ENCODE measurements at regions not wholly inside any gene's neighbourhood (a gene's known extent, or its start where the extent isn't known, plus 50 kb on each side); places are given as distances from the start of the nearest gene placed in this dataset.

GRCh38 chr9:19999491-20000057 lies 210.7 kb upstream of the SLC24A2 start:
- H4K20me1 ChIP-seq (ENCODE audit: insufficient read depth, low read length): no peaks in the 10 kb centered on the region
- no peaks in the 10 kb centered on the region for H3K36me3 ChIP-seq (ENCODE audit: insufficient read depth, low read length)
- no peak overlapping the region for H3K4me2 ChIP-seq (ENCODE audit: low read length)
- no peaks in the 10 kb centered on the region for H3K4me1 ChIP-seq (ENCODE audit: insufficient read depth, low read length, severe bottlenecking)
- no peak for TF ChIP-seq CTCF (IDR thresholded peaks at IDR 0.05; ENCODE audit: low read length)
- no peak for TF ChIP-seq EZH2 (IDR thresholded peaks at IDR 0.05; ENCODE audit: borderline replicate concordance, low read length)
- H3K9ac ChIP-seq (ENCODE audit: low read length): no peak overlapping the region
- no peak overlapping the region for H3K27ac ChIP-seq (ENCODE audit: low read depth, low read length, poor library complexity, severe bottlenecking)
- H3K27me3 ChIP-seq (ENCODE audit: insufficient read depth, low read length): no peaks in the 10 kb centered on the region
- H3F3A ChIP-seq (ENCODE audit: insufficient read depth, low read length): no peaks in the 10 kb centered on the region
- H3K9me2 ChIP-seq (ENCODE audit: low read depth, low read length): no peaks in the 10 kb centered on the region
- no peaks in the 10 kb centered on the region for H3K9me3 ChIP-seq (ENCODE audit: low read length)
- H2AFZ ChIP-seq (ENCODE audit: low read length): no peak overlapping the region
- no peaks in the 10 kb centered on the region for H3K79me2 ChIP-seq (ENCODE audit: insufficient read depth, low read length)
- no peak overlapping the region for H3K4me3 ChIP-seq (ENCODE audit: low read depth, low read length, poor library complexity, severe bottlenecking)

- H4K20me1 ChIP-seq (ENCODE audit: insufficient read depth, low read length): no peaks in the 10 kb centered on the region
- no peaks in the 10 kb centered on the region for H3K9me3 ChIP-seq (ENCODE audit: low read length)
- TF ChIP-seq EZH2 (IDR thresholded peaks at IDR 0.05; ENCODE audit: borderline replicate concordance, low read length) (no peak), CTCF (IDR thresholded peaks at IDR 0.05; ENCODE audit: low read length) (no peak)
- H3K79me2 ChIP-seq (ENCODE audit: insufficient read depth, low read length): no peaks in the 10 kb centered on the region
- no peak overlapping the region for H3K9ac ChIP-seq (ENCODE audit: low read length)
- no peak overlapping the region for H3K27ac ChIP-seq (ENCODE audit: low read depth, low read length, poor library complexity, severe bottlenecking)
- H3K4me3 ChIP-seq (ENCODE audit: low read depth, low read length, poor library complexity, severe bottlenecking): no peak overlapping the region
- H3K36me3 ChIP-seq (ENCODE audit: insufficient read depth, low read length): no peaks in the 10 kb centered on the region
- no peaks in the 10 kb centered on the region for H3F3A ChIP-seq (ENCODE audit: insufficient read depth, low read length)
- no peak overlapping the region for H3K4me2 ChIP-seq (ENCODE audit: low read length)
- H3K27me3 ChIP-seq (ENCODE audit: insufficient read depth, low read length): no peaks in the 10 kb centered on the region
- H2AFZ ChIP-seq (ENCODE audit: low read length): no peak overlapping the region
- H3K9me2 ChIP-seq (ENCODE audit: low read depth, low read length): no peaks in the 10 kb centered on the region
- no peaks in the 10 kb centered on the region for H3K4me1 ChIP-seq (ENCODE audit: insufficient read depth, low read length, severe bottlenecking)
Observed at GRCh38 chr9:19998823-19999455, 210.1 kb upstream of the SLC24A2 start.

GRCh38 chr9:19998153-19998552 lies 209.3 kb upstream of the SLC24A2 start:
- Histone ChIP-seq H3F3A (ENCODE audit: insufficient read depth, low read length) (no peaks in the 10 kb centered on the region), H3K27ac (ENCODE audit: low read depth, low read length, poor library complexity, severe bottlenecking) (no peak overlapping the region), H3K4me3 (ENCODE audit: low read depth, low read length, poor library complexity, severe bottlenecking) (no peak overlapping the region), H3K4me2 (ENCODE audit: low read length) (no peak overlapping the region), H3K9me3 (ENCODE audit: low read length) (no peaks in the 10 kb centered on the region), H3K9me2 (ENCODE audit: low read depth, low read length) (no peaks in the 10 kb centered on the region), H4K20me1 (ENCODE audit: insufficient read depth, low read length) (no peaks in the 10 kb centered on the region), H3K79me2 (ENCODE audit: insufficient read depth, low read length) (no peaks in the 10 kb centered on the region), H2AFZ (ENCODE audit: low read length) (peak overlapping the region; percentile 17; the same call in 1 of the 2 replicates), H3K9ac (ENCODE audit: low read length) (no peak overlapping the region), H3K4me1 (ENCODE audit: insufficient read depth, low read length, severe bottlenecking) (no peaks in the 10 kb centered on the region), H3K36me3 (ENCODE audit: insufficient read depth, low read length) (no peaks in the 10 kb centered on the region), H3K27me3 (ENCODE audit: insufficient read depth, low read length) (no peaks in the 10 kb centered on the region)
- TF ChIP-seq EZH2 (IDR thresholded peaks at IDR 0.05; ENCODE audit: borderline replicate concordance, low read length): no peak
- TF ChIP-seq CTCF (IDR thresholded peaks at IDR 0.05; ENCODE audit: low read length): no peak
